CD4-positive, alpha-beta T cell treated with Interleukin-4 for 1 hour (primary cell): ENCODE measurements at regions not wholly inside any gene's neighbourhood (a gene's known extent, or its start where the extent isn't known, plus 50 kb on each side); places are given as distances from the start of the nearest gene placed in this dataset.
A peak's percentile ranks its signal among the peaks of the same experiment; 100 is the strongest.

ENCODE experiments used
- DNase-seq, 2 donors: peaks; one replicate each; pipeline ENCODE4 v3.0.0-alpha.2; 2020 to 2022

GRCh38 chr13:22063416-22064124, 392.7 kb downstream of the FGF9 start:
- DNase-seq, result no peak

- no peak for DNase-seq
Observed at GRCh38 chr13:22064854-22065620, 394.2 kb downstream of the FGF9 start.

- DNase-seq, result peak in 1 of 2 donors; percentile 22
Observed at GRCh38 chr13:22073718-22074117, 402.8 kb downstream of the FGF9 start.

GRCh38 chr13:22074403-22074802, 403.5 kb downstream of the FGF9 start:
- DNase-seq, result no peak

- peak in 1 of 2 donors; percentile 9 for DNase-seq
Observed at GRCh38 chr13:22076658-22077057, 405.8 kb downstream of the FGF9 start.

GRCh38 chr13:22077205-22077683, 406.4 kb downstream of the FGF9 start:
- DNase-seq, result no peak

GRCh38 chr13:22077764-22078163, 406.9 kb downstream of the FGF9 start:
- no peak for DNase-seq

GRCh38 chr13:22079961-22080360, 409.1 kb downstream of the FGF9 start:
- DNase-seq, result no peak

GRCh38 chr13:22080832-22081231, 410.0 kb downstream of the FGF9 start:
- DNase-seq, result no peak

GRCh38 chr13:22081430-22081829, 410.6 kb downstream of the FGF9 start:
- no peak for DNase-seq

GRCh38 chr13:22082030-22082429, 411.2 kb downstream of the FGF9 start:
- no peak for DNase-seq

- DNase-seq, result peak in 1 of 2 donors; percentile 36
Observed at GRCh38 chr13:22082437-22083100, 411.7 kb downstream of the FGF9 start.

GRCh38 chr13:22085001-22085400, 414.1 kb downstream of the FGF9 start:
- DNase-seq, result no peak

GRCh38 chr13:22086597-22087330, 415.9 kb downstream of the FGF9 start:
- no peak for DNase-seq

GRCh38 chr13:22090106-22090505, 419.2 kb downstream of the FGF9 start:
- no peak for DNase-seq

GRCh38 chr13:22091222-22091970, 420.5 kb downstream of the FGF9 start:
- DNase-seq, result no peak

GRCh38 chr13:22091971-22092300, 421.1 kb downstream of the FGF9 start:
- no peak for DNase-seq

- DNase-seq, result no peak
Observed at GRCh38 chr13:22092791-22093560, 422.1 kb downstream of the FGF9 start.

GRCh38 chr13:22095794-22096193, 424.9 kb downstream of the FGF9 start:
- DNase-seq, result no peak

GRCh38 chr13:22099585-22099984, 428.7 kb downstream of the FGF9 start:
- no peak for DNase-seq

GRCh38 chr13:22102271-22102670, 431.4 kb downstream of the FGF9 start:
- DNase-seq, result no peak
